ENCODE measurements at regions not wholly inside any gene's neighbourhood (a gene's known extent, or its start where the extent isn't known, plus 50 kb on each side); places are given as distances from the start of the nearest gene placed in this dataset.

- Histone ChIP-seq H3K79me1 (ENCODE audit: low read length) (no peaks in the 10 kb centered on the region), H2BK5ac (ENCODE audit: low read length) (no peak overlapping the region), H3K4me2 (ENCODE audit: low read length) (no peak overlapping the region)
These were observed 500.9 kb upstream of the NXPH2 start for GRCh38 chr2:139281124-139281523.

GRCh38 chr2:139271879-139272278 lies 491.7 kb upstream of the NXPH2 start:
- H3K4me2 ChIP-seq (ENCODE audit: low read length), result no peak overlapping the region
- H3K36me3 ChIP-seq (ENCODE audit: control insufficient read depth, insufficient read depth, low read length), result no peaks in the 10 kb centered on the region
- H3K23ac ChIP-seq (ENCODE audit: low read length), result no peak overlapping the region
- H3K27me3 ChIP-seq (ENCODE audit: insufficient read depth, low read length, poor library complexity), result no peaks in the 10 kb centered on the region
- H4K5ac ChIP-seq (ENCODE audit: low read length), result no peak overlapping the region
- H3K56ac ChIP-seq (ENCODE audit: low read length), result no peak overlapping the region
- no peak overlapping the region for H3K27ac ChIP-seq (ENCODE audit: low read depth, low read length)
- no peaks in the 10 kb centered on the region for H3K79me1 ChIP-seq (ENCODE audit: low read length)
- peak; percentile 2 for DNase-seq
- H3K4me3 ChIP-seq (ENCODE audit: low read length), result no peak overlapping the region
- no peak overlapping the region for H3K4ac ChIP-seq (ENCODE audit: low read depth, low read length)
- H2BK120ac ChIP-seq (ENCODE audit: low read depth, low read length), result no peak overlapping the region
- H3K9ac ChIP-seq (ENCODE audit: low read length), result no peak overlapping the region
- no peak overlapping the region for H4K8ac ChIP-seq (ENCODE audit: low read depth, low read length)
- no peaks in the 10 kb centered on the region for H3K79me2 ChIP-seq (ENCODE audit: control insufficient read depth, insufficient read depth, low read length)
- H2BK15ac ChIP-seq (replicated peaks; ENCODE audit: low read depth), result no peak overlapping the region
- H2AK5ac ChIP-seq (ENCODE audit: low read length), result no peak overlapping the region
- no peaks in the 10 kb centered on the region for H3K4me1 ChIP-seq (ENCODE audit: control insufficient read depth, low read depth, low read length)
- no peak overlapping the region for H3K18ac ChIP-seq (ENCODE audit: low read length)
- WGBS (ENCODE audit: extremely low coverage, insufficient coverage, low lambda C conversion rate), result no CpG with 5 or more reads among the region's 1 CpG
- H2BK5ac ChIP-seq (ENCODE audit: low read length), result no peak overlapping the region

More at GRCh38 chr2:139281124-139281523, 500.9 kb upstream of the NXPH2 start:
- no peaks in the 10 kb centered on the region for H3K36me3 ChIP-seq (ENCODE audit: control insufficient read depth, insufficient read depth, low read length)
- H3K4me1 ChIP-seq (ENCODE audit: control insufficient read depth, low read depth, low read length), result no peaks in the 10 kb centered on the region
- no peak overlapping the region for H3K27ac ChIP-seq (ENCODE audit: low read depth, low read length)
- H3K4me3 ChIP-seq (ENCODE audit: low read length), result no peak overlapping the region
- no peak overlapping the region for H3K23ac ChIP-seq (ENCODE audit: low read length)
- H3K79me2 ChIP-seq (ENCODE audit: control insufficient read depth, insufficient read depth, low read length), result no peaks in the 10 kb centered on the region
- H3K9ac ChIP-seq (ENCODE audit: low read length), result no peak overlapping the region
- no peak overlapping the region for H3K18ac ChIP-seq (ENCODE audit: low read length)
- no CpG with 5 or more reads among the region's 2 CpGs for WGBS (ENCODE audit: extremely low coverage, insufficient coverage, low lambda C conversion rate)
- H4K5ac ChIP-seq (ENCODE audit: low read length), result no peak overlapping the region
- H3K27me3 ChIP-seq (ENCODE audit: insufficient read depth, low read length, poor library complexity), result no peaks in the 10 kb centered on the region
- H3K4ac ChIP-seq (ENCODE audit: low read depth, low read length), result no peak overlapping the region
- no peak overlapping the region for H2BK15ac ChIP-seq (replicated peaks; ENCODE audit: low read depth)
- DNase-seq, result no peak
- H3K56ac ChIP-seq (ENCODE audit: low read length), result no peak overlapping the region
- H4K8ac ChIP-seq (ENCODE audit: low read depth, low read length), result no peak overlapping the region
- no peak overlapping the region for H2BK120ac ChIP-seq (ENCODE audit: low read depth, low read length)
- H2AK5ac ChIP-seq (ENCODE audit: low read length), result no peak overlapping the region

- no CpG with 5 or more reads among the region's 2 CpGs for WGBS (ENCODE audit: extremely low coverage, insufficient coverage, low lambda C conversion rate)
- no peak overlapping the region for H3K18ac ChIP-seq (ENCODE audit: low read length)
These were observed 491.0 kb upstream of the NXPH2 start for GRCh38 chr2:139271149-139271548.

GRCh38 chr2:139260052-139260430 lies 479.9 kb upstream of the NXPH2 start:
- H3K27me3 ChIP-seq (ENCODE audit: insufficient read depth, low read length, poor library complexity), result no peaks in the 10 kb centered on the region
- H3K18ac ChIP-seq (ENCODE audit: low read length), result no peak overlapping the region
- H3K79me2 ChIP-seq (ENCODE audit: control insufficient read depth, insufficient read depth, low read length), result no peaks in the 10 kb centered on the region
- no peak overlapping the region for H2BK5ac ChIP-seq (ENCODE audit: low read length)
- no peaks in the 10 kb centered on the region for H3K4me1 ChIP-seq (ENCODE audit: control insufficient read depth, low read depth, low read length)
- no peak overlapping the region for H3K23ac ChIP-seq (ENCODE audit: low read length)
- H3K4me3 ChIP-seq (ENCODE audit: low read length), result no peak overlapping the region
- no peaks in the 10 kb centered on the region for H3K79me1 ChIP-seq (ENCODE audit: low read length)
- H3K56ac ChIP-seq (ENCODE audit: low read length), result no peak overlapping the region
- H3K4me2 ChIP-seq (ENCODE audit: low read length), result no peak overlapping the region
- H3K4ac ChIP-seq (ENCODE audit: low read depth, low read length), result no peak overlapping the region
- no peak overlapping the region for H2BK15ac ChIP-seq (replicated peaks; ENCODE audit: low read depth)
- H3K9ac ChIP-seq (ENCODE audit: low read length), result no peak overlapping the region
- DNase-seq, result peak; percentile 34
- no CpG with 5 or more reads among the region's 2 CpGs for WGBS (ENCODE audit: extremely low coverage, insufficient coverage, low lambda C conversion rate)
- H3K36me3 ChIP-seq (ENCODE audit: control insufficient read depth, insufficient read depth, low read length), result no peaks in the 10 kb centered on the region
- no peak overlapping the region for H2BK120ac ChIP-seq (ENCODE audit: low read depth, low read length)
- no peak overlapping the region for H3K27ac ChIP-seq (ENCODE audit: low read depth, low read length)
- H2AK5ac ChIP-seq (ENCODE audit: low read length), result no peak overlapping the region
- H4K8ac ChIP-seq (ENCODE audit: low read depth, low read length), result no peak overlapping the region
- H4K5ac ChIP-seq (ENCODE audit: low read length), result no peak overlapping the region

More at GRCh38 chr2:139271149-139271548, 491.0 kb upstream of the NXPH2 start:
- no peak overlapping the region for H3K27ac ChIP-seq (ENCODE audit: low read depth, low read length)
- no peak overlapping the region for H4K8ac ChIP-seq (ENCODE audit: low read depth, low read length)
- no peak overlapping the region for H3K4me3 ChIP-seq (ENCODE audit: low read length)
- no peaks in the 10 kb centered on the region for H3K36me3 ChIP-seq (ENCODE audit: control insufficient read depth, insufficient read depth, low read length)
- H2BK5ac ChIP-seq (ENCODE audit: low read length), result no peak overlapping the region
- no peak overlapping the region for H2AK5ac ChIP-seq (ENCODE audit: low read length)
- H3K9ac ChIP-seq (ENCODE audit: low read length), result no peak overlapping the region
- no peak overlapping the region for H3K4me2 ChIP-seq (ENCODE audit: low read length)
- H3K23ac ChIP-seq (ENCODE audit: low read length), result no peak overlapping the region
- H3K56ac ChIP-seq (ENCODE audit: low read length), result no peak overlapping the region
- no peaks in the 10 kb centered on the region for H3K79me2 ChIP-seq (ENCODE audit: control insufficient read depth, insufficient read depth, low read length)
- no peak overlapping the region for H2BK15ac ChIP-seq (replicated peaks; ENCODE audit: low read depth)
- no peaks in the 10 kb centered on the region for H3K27me3 ChIP-seq (ENCODE audit: insufficient read depth, low read length, poor library complexity)
- H3K79me1 ChIP-seq (ENCODE audit: low read length), result no peaks in the 10 kb centered on the region
- H4K5ac ChIP-seq (ENCODE audit: low read length), result no peak overlapping the region
- H2BK120ac ChIP-seq (ENCODE audit: low read depth, low read length), result no peak overlapping the region
- H3K4me1 ChIP-seq (ENCODE audit: control insufficient read depth, low read depth, low read length), result no peaks in the 10 kb centered on the region
- no peak for DNase-seq
- H3K4ac ChIP-seq (ENCODE audit: low read depth, low read length), result no peak overlapping the region

GRCh38 chr2:139259422-139260051 lies 479.3 kb upstream of the NXPH2 start:
- no CpG with 5 or more reads among the region's 5 CpGs for WGBS (ENCODE audit: extremely low coverage, insufficient coverage, low lambda C conversion rate)

GRCh38 chr2:139241286-139241685 lies 461.1 kb upstream of the NXPH2 start:
- Histone ChIP-seq H2BK5ac (ENCODE audit: low read length) (no peak overlapping the region), H3K56ac (ENCODE audit: low read length) (no peak overlapping the region), H3K4me2 (ENCODE audit: low read length) (no peak overlapping the region), H2BK120ac (ENCODE audit: low read depth, low read length) (no peak overlapping the region), H3K4me3 (ENCODE audit: low read length) (no peak overlapping the region), H4K5ac (ENCODE audit: low read length) (no peak overlapping the region), H3K23ac (ENCODE audit: low read length) (no peak overlapping the region), H3K27me3 (ENCODE audit: insufficient read depth, low read length, poor library complexity) (no peaks in the 10 kb centered on the region), H3K79me2 (ENCODE audit: control insufficient read depth, insufficient read depth, low read length) (no peaks in the 10 kb centered on the region), H2AK5ac (ENCODE audit: low read length) (no peak overlapping the region), H3K27ac (ENCODE audit: low read depth, low read length) (no peak overlapping the region), H4K8ac (ENCODE audit: low read depth, low read length) (no peak overlapping the region), H3K9ac (ENCODE audit: low read length) (no peak overlapping the region), H2BK15ac (replicated peaks; ENCODE audit: low read depth) (no peak overlapping the region), H3K36me3 (ENCODE audit: control insufficient read depth, insufficient read depth, low read length) (no peaks in the 10 kb centered on the region), H3K18ac (ENCODE audit: low read length) (no peak overlapping the region), H3K4ac (ENCODE audit: low read depth, low read length) (no peak overlapping the region), H3K79me1 (ENCODE audit: low read length) (no peaks in the 10 kb centered on the region), H3K4me1 (ENCODE audit: control insufficient read depth, low read depth, low read length) (no peaks in the 10 kb centered on the region)
- no CpG with 5 or more reads among the region's 3 CpGs for WGBS (ENCODE audit: extremely low coverage, insufficient coverage, low lambda C conversion rate)
- no peak for DNase-seq

More at GRCh38 chr2:139259422-139260051, 479.3 kb upstream of the NXPH2 start:
- H3K4me3 ChIP-seq (ENCODE audit: low read length), result no peak overlapping the region
- H3K27me3 ChIP-seq (ENCODE audit: insufficient read depth, low read length, poor library complexity), result no peaks in the 10 kb centered on the region
- H3K79me2 ChIP-seq (ENCODE audit: control insufficient read depth, insufficient read depth, low read length), result no peaks in the 10 kb centered on the region
- no peak overlapping the region for H4K8ac ChIP-seq (ENCODE audit: low read depth, low read length)
- no peak overlapping the region for H3K18ac ChIP-seq (ENCODE audit: low read length)
- H2AK5ac ChIP-seq (ENCODE audit: low read length), result no peak overlapping the region
- H3K4me2 ChIP-seq (ENCODE audit: low read length), result no peak overlapping the region
- H3K56ac ChIP-seq (ENCODE audit: low read length), result no peak overlapping the region
- no peak overlapping the region for H3K9ac ChIP-seq (ENCODE audit: low read length)
- no peak overlapping the region for H3K4ac ChIP-seq (ENCODE audit: low read depth, low read length)
- peak; percentile 35 for DNase-seq
- no peak overlapping the region for H2BK15ac ChIP-seq (replicated peaks; ENCODE audit: low read depth)
- H3K79me1 ChIP-seq (ENCODE audit: low read length), result no peaks in the 10 kb centered on the region
- H3K36me3 ChIP-seq (ENCODE audit: control insufficient read depth, insufficient read depth, low read length), result no peaks in the 10 kb centered on the region
- no peak overlapping the region for H2BK120ac ChIP-seq (ENCODE audit: low read depth, low read length)
- H3K27ac ChIP-seq (ENCODE audit: low read depth, low read length), result no peak overlapping the region
- H3K4me1 ChIP-seq (ENCODE audit: control insufficient read depth, low read depth, low read length), result no peaks in the 10 kb centered on the region
- H2BK5ac ChIP-seq (ENCODE audit: low read length), result no peak overlapping the region
- H4K5ac ChIP-seq (ENCODE audit: low read length), result no peak overlapping the region
- no peak overlapping the region for H3K23ac ChIP-seq (ENCODE audit: low read length)
